Suprapubic skin (tissue), 3 donors: ENCODE measurements at regions not wholly inside any gene's neighbourhood (a gene's known extent, or its start where the extent isn't known, plus 50 kb on each side); places are given as distances from the start of the nearest gene placed in this dataset.

Experiments used
- CTCF ChIP-seq, 2 donors: fragments of 200-600 bp in 1 of 2; fragments of 450-650 bp in 1 of 2; sonication (generic) in 1 of 2; IDR thresholded peaks; one replicate each; pipeline ENCODE4 v1.5.1; 2016 to 2019; ENCODE audit warnings: antibody characterized with exemption in 2 of 2, mild to moderate bottlenecking in 1 of 2, moderate library complexity in 1 of 2
- EP300 ChIP-seq: sonication (generic); formaldehyde crosslinking; IDR thresholded peaks from one replicate; pipeline ENCODE4 v1.6.1; 2017; ENCODE audit warnings: antibody characterized with exemption

DNA sequence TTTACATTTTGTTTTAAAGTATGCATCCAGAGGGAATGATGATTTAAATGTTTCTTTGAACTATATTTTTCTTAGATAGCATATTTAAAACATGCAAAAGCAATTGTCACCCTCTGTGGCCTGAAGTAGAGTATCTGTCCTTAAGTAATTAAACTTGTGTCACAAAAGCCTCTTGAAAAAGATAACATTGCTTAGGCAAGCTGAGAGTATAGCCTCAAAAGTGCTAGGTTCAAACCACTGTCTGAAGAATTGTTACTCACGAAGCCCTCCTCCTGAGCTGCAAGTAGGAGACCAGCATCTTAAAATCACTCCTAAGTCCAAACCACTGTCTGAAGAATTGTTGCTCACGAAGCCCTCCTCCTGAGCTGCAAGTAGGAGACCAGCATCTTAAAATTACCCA lies 378.0 kb upstream of the PRR16 start:
- TF ChIP-seq CTCF (IDR thresholded peaks at IDR 0.05): no peak
- no peak for TF ChIP-seq EP300
